OCI-M1 (cell line): ENCODE measurements at regions not wholly inside any gene's neighbourhood (a gene's known extent, or its start where the extent isn't known, plus 50 kb on each side); places are given as distances from the start of the nearest gene placed in this dataset.
"Not testable (repeated sequence)": the region's sequence is repeated elsewhere in the genome, so short reads cannot be mapped to it uniquely, and the experiment has no call there.

Experiments
- DNase-seq: peaks from one replicate; lab custom pipeline; 2025; lab: John Stamatoyannopoulos, UW

- not testable (repeated sequence) for DNase-seq
Measured at GRCh38 chr7:56697058-56697457, 435.2 kb downstream of the ZNF479 start.

- DNase-seq = no peak
Measured at GRCh38 chr7:56686276-56686859, 445.9 kb downstream of the ZNF479 start.

GRCh38 chr7:56639173-56639746 is 493.0 kb downstream of the ZNF479 start:
- no peak for DNase-seq

GRCh38 chr7:56609852-56610355 is 493.7 kb upstream of the NUPR2 start:
- no peak for DNase-seq

- DNase-seq = no peak
Measured at GRCh38 chr7:56605146-56605545, 488.9 kb upstream of the NUPR2 start.

GRCh38 chr7:56578612-56579011 is 462.4 kb upstream of the NUPR2 start:
- DNase-seq = no peak

- DNase-seq = no peak
Measured at GRCh38 chr7:56570968-56571367, 454.8 kb upstream of the NUPR2 start.

- DNase-seq = no peak
Measured at GRCh38 chr7:56538541-56539429, 422.6 kb upstream of the NUPR2 start.

GRCh38 chr7:56537952-56538351 is 421.7 kb upstream of the NUPR2 start:
- no peak for DNase-seq

- no peak for DNase-seq
Measured at GRCh38 chr7:56537477-56537876, 421.3 kb upstream of the NUPR2 start.

GRCh38 chr7:56495165-56495564 is 378.9 kb upstream of the NUPR2 start:
- no peak for DNase-seq

GRCh38 chr7:56493704-56494450 is 377.7 kb upstream of the NUPR2 start:
- no peak for DNase-seq

GRCh38 chr7:56493196-56493595 is 377.0 kb upstream of the NUPR2 start:
- no peak for DNase-seq

GRCh38 chr7:56491636-56492425 is 375.6 kb upstream of the NUPR2 start:
- no peak for DNase-seq

GRCh38 chr7:56483861-56484550 is 367.8 kb upstream of the NUPR2 start:
- DNase-seq = no peak

GRCh38 chr7:56483153-56483552 is 366.9 kb upstream of the NUPR2 start:
- no peak for DNase-seq

GRCh38 chr7:56479748-56480147 is 363.5 kb upstream of the NUPR2 start:
- DNase-seq = no peak

- DNase-seq = no peak
Measured at GRCh38 chr7:56479136-56479535, 362.9 kb upstream of the NUPR2 start.

GRCh38 chr7:56474271-56474670 is 358.1 kb upstream of the NUPR2 start:
- no peak for DNase-seq

- DNase-seq = no peak
Measured at GRCh38 chr7:56471811-56472210, 355.6 kb upstream of the NUPR2 start.
